ENCODE measurements at regions not wholly inside any gene's neighbourhood (a gene's known extent, or its start where the extent isn't known, plus 50 kb on each side); places are given as distances from the start of the nearest gene placed in this dataset.

DNA sequence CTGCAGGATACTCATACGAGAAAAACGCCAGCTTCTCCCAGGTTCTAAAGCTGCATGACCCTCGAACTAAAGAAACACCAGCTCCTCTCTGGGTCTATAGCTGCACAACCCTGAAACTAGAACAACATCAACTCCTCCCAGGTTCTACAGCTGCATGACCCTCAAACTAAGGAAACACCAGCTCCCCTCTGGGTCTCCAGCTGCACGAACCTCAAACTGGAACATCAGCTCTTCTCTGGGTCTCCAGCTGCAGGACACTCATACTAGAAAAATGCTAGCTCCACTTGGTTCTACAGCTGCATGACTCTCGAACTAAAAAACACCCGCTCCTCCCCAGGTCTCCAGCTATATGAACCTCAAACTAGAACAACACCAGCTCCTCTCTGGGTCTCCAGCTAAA is 811.1 kb downstream of the CDH9 start:
- no peak for DNase-seq (ENCODE audit: low spot score)

- DNase-seq (ENCODE audit: low spot score) = no peak
Observed at GRCh38 chr5:26205121-26205520, 833.3 kb downstream of the CDH9 start.

DNA sequence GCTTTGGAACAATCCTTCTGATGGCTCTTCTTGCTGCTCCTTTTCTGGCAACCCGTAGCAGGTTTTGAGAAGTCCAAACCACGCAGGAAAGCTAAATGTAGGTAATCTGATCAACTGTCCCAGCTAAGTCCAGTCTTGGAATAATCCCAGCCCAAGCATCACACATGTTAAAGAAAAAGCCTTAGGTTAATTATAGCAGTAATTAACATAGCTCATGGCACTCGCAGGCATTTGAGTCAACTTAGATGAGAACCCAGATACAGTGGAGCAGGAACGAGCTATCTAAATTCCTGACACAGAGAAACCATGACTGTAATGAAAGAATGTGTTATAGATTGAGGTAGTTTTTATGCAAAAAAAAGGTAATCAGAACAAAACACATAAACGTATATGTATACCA is 844.8 kb downstream of the CDH9 start:
- DNase-seq (ENCODE audit: low spot score) = no peak

DNA sequence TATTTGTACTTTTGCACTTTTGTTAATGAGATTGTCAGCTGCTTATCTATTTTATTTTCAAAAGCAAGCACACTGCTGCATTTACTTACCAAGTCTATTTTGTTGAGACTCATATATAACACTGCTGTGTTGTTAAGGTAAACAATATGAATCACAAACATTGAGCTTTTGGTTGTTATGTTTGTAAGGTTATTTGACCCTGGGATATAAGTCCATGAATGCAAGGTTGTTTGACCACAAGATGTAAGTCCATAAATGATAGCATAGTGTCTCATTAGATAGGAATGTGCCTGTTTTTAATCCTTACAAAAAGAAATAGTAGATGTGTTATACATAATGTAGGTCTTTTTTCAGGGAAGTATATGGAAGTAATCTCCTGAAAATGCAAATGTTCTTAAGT is 845.9 kb downstream of the CDH9 start:
- DNase-seq (ENCODE audit: low spot score) = no peak

DNA sequence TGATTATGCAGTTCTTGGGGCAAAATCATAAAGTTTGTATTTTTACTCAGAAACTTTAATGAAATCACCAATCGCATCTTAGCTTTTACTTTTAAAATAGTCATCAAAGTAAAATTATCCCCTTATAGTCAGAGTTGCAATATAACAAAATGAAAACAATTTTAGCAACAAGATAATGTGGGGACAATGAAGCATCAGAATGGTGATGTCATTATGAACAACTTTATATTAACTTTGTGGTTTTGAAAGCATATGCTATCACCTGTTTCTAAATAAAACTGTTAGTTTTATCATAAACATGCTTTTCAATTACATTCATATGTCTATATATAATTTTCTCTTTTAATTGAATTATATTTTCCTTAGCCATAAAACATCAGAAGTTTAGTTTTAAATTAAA is 856.8 kb downstream of the CDH9 start:
- no peak for DNase-seq (ENCODE audit: low spot score)

- DNase-seq (ENCODE audit: low spot score) = no peak
Observed at GRCh38 chr5:26148569-26149107, 889.7 kb downstream of the CDH9 start.

- DNase-seq (ENCODE audit: low spot score) = no peak
Observed at GRCh38 chr5:26143259-26143658, 895.1 kb downstream of the CDH9 start.

- no peak for DNase-seq (ENCODE audit: low spot score)
Observed at GRCh38 chr5:26121338-26121737, 917.0 kb downstream of the CDH9 start.

GRCh38 chr5:26104175-26104574 is 934.2 kb downstream of the CDH9 start:
- DNase-seq (ENCODE audit: low spot score) = no peak

GRCh38 chr5:26060212-26060611 is 978.2 kb downstream of the CDH9 start:
- DNase-seq (ENCODE audit: low spot score) = no peak

DNA sequence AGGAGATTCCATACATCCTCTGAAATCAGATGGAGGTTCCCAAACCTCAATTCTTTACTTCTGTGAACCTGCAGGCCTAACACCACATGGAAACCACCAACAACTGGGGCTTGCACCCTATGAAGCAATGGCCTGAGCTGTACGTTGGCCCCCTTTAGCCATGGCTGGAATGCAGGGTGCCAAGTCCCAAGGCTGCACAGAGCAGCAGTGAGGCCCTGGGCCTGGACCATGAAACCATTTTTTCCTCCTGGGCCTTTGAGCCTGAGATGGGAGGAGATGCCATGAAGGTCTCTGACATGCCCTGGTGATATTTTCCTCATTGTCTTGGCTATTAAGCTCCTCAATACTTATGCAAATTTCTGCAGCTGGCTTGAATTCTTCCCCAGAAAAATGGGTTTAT is 983.8 kb downstream of the CDH9 start:
- DNase-seq (ENCODE audit: low spot score) = no peak

GRCh38 chr5:26034813-26035212 is 1003.6 kb downstream of the CDH9 start:
- no peak for DNase-seq (ENCODE audit: low spot score)

GRCh38 chr5:26031481-26031880 is 1006.9 kb downstream of the CDH9 start:
- no peak for DNase-seq (ENCODE audit: low spot score)

- no peak for DNase-seq (ENCODE audit: low spot score)
Observed at GRCh38 chr5:26026044-26026443, 1012.3 kb downstream of the CDH9 start.

GRCh38 chr5:26024774-26025173 is 1013.6 kb downstream of the CDH9 start:
- DNase-seq (ENCODE audit: low spot score) = no peak

DNA sequence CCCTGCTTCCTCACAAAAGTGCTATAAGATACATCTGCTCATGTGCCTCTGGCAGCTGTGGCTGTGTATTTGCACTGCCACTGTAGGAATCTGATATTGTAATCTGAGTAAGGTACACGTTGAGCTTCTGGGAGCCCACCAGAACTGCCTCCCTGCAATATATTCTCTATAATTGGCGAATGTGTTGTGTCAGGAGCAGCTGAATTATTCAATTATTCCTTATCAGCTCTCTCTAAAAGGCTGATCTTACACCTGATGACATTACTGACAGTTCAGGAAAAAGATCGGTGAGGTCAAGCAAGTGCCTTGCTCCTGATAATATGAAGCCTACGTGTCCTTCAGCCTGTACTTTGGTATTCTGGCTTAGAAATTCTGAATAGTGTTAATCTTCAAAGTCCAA is 1015.0 kb downstream of the CDH9 start:
- no peak for DNase-seq (ENCODE audit: low spot score)

GRCh38 chr5:26014206-26014605 is 1024.2 kb downstream of the CDH9 start:
- DNase-seq (ENCODE audit: low spot score) = no peak

- no peak for DNase-seq (ENCODE audit: low spot score)
Observed at GRCh38 chr5:26012078-26012477, 1026.3 kb downstream of the CDH9 start.

DNA sequence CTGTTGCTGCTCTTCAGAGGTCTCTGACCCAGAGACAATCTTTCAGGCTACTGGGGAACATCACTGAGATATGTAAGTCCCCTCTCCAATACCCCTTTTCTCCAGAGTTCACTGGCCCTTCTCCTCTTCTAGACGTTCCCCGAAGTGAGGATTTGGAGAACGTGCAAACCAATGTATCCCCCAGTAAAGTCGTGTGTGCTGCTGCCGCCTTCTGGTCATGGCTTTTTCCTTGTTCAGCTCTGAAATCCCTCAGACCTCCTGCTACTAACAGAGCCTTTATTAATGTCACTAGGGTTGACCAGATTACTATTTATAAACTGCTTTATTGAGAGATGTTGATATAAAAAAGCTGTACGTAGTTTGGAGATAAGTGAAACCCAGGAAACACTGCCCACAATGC is 1028.6 kb downstream of the CDH9 start:
- DNase-seq (ENCODE audit: low spot score) = no peak

DNA sequence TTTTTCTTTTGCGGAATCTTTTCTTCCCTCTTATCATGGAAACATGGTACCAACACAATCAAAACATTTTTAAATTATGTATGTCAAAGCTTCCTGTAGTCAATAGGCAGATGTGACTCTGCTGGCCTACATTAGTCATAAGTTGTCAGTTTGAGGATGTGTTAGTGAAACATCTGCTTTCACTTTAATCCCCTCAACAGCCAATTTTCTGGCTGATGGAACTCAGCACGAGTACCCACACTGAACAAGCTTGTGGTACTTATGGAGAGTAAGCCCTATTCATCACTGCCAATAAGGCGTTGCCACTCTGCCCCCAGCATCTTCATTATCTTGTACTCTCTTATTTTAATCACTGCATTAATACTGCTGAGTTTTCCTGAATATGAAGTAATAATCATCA is 1034.4 kb downstream of the CDH9 start:
- DNase-seq (ENCODE audit: low spot score) = no peak

GRCh38 chr5:25995209-25995608 is 1043.2 kb downstream of the CDH9 start:
- no peak for DNase-seq (ENCODE audit: low spot score)

GRCh38 chr5:25993701-25994100 is 1044.7 kb downstream of the CDH9 start:
- DNase-seq (ENCODE audit: low spot score) = no peak

DNA sequence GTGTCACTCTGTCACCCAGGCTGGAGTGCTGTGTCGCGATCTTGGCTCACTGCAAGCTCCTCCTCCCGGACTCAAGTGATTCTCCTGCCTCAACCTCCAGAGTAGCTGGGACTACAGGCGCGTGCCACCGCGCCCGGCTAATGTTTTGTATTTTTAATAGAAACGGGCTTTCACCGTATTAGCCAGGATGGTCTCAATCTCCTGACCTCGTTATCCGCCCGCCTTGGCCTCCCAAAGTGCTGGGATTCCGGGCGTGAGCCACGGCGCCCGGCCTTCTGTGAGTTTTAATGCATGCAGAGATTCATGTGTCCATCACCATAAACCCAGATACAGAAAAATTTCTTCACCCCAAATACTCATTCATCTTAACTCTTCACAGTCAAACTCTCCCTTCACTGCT is 1046.7 kb downstream of the CDH9 start:
- DNase-seq (ENCODE audit: low spot score) = no peak

GRCh38 chr5:25990771-25991170 is 1047.6 kb downstream of the CDH9 start:
- DNase-seq (ENCODE audit: low spot score) = no peak

DNA sequence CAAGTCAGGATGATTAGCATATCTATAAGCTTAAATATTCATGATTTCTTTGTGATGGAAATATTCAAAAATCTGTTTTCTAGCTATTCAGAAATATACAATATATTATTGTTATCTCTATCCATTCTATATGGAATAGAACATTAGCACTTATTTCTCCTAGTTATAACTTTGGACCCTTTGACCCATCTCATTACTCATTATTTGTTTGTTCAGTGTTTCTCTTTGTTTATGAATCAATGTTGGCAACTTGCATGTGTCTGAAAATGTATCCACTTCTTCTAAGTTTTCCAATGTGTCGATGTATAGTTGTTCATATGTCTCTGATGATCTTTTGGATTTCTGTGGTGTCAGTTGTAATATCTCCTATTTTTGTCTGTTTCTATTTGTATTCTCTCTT is 1059.3 kb downstream of the CDH9 start:
- no peak for DNase-seq (ENCODE audit: low spot score)
